Parathyroid adenoma (tissue), 2 donors: ENCODE measurements at regions not wholly inside any gene's neighbourhood (a gene's known extent, or its start where the extent isn't known, plus 50 kb on each side); places are given as distances from the start of the nearest gene placed in this dataset.

Experiments
- H2AFZ ChIP-seq: fragments of 300-600 bp; sonication (generic); one replicate; pipeline ENCODE4 v1.7.0; 2017; ENCODE audit warnings: antibody characterized with exemption, mild to moderate bottlenecking
- H3K27ac ChIP-seq: fragments of 300-600 bp; sonication (generic); one replicate; pipeline ENCODE4 v1.7.0; 2017
- H3K27me3 ChIP-seq: fragments of 300-600 bp; sonication (generic); one replicate; pipeline ENCODE4 v1.7.0; 2017; ENCODE audit warnings: low read length; ENCODE audit not compliant: control insufficient read depth, insufficient read depth
- H3K36me3 ChIP-seq: fragments of 300-600 bp; sonication (generic); one replicate; pipeline ENCODE4 v1.7.0; 2017; ENCODE audit warnings: low read length; ENCODE audit not compliant: control insufficient read depth, insufficient read depth
- H3K4me1 ChIP-seq: fragments of 300-600 bp; sonication (generic); one replicate; pipeline ENCODE4 v1.7.0; 2017; ENCODE audit warnings: control low read depth
- H3K4me2 ChIP-seq: fragments of 300-600 bp; sonication (generic); one replicate; pipeline ENCODE4 v1.7.0; 2017; ENCODE audit warnings: low read length
- H3K4me3 ChIP-seq: fragments of 300-600 bp; sonication (generic); one replicate; pipeline ENCODE4 v1.7.0; 2017; ENCODE audit warnings: low read depth, low read length
- H3K79me2 ChIP-seq: fragments of 300-600 bp; sonication (generic); one replicate; pipeline ENCODE4 v1.7.0; 2017; ENCODE audit warnings: control low read depth
- H3K9ac ChIP-seq: fragments of 300-600 bp; sonication (generic); one replicate; pipeline ENCODE4 v1.7.0; 2017; ENCODE audit warnings: mild to moderate bottlenecking
- H3K9me3 ChIP-seq: fragments of 300-600 bp; sonication (generic); one replicate; pipeline ENCODE4 v1.7.0; 2017; ENCODE audit warnings: low read length; ENCODE audit not compliant: control insufficient read depth
- CTCF ChIP-seq: fragments of 300-600 bp; sonication (generic); IDR thresholded peaks from one replicate; pipeline ENCODE4 v1.7.0; 2017; ENCODE audit warnings: antibody characterized with exemption, mild to moderate bottlenecking
- donor health status: primary hyperparathyroidism.

- H3K9ac ChIP-seq = no peak overlapping the region
- H3K4me2 ChIP-seq = no peak overlapping the region
- no peak overlapping the region for H3K27ac ChIP-seq
- no peak for TF ChIP-seq CTCF
- H3K36me3 ChIP-seq = no peaks in the 10 kb centered on the region
- no peaks in the 10 kb centered on the region for H3K27me3 ChIP-seq
- H3K9me3 ChIP-seq = no peaks in the 10 kb centered on the region
- no peak overlapping the region for H3K4me3 ChIP-seq
- H3K79me2 ChIP-seq = no peaks in the 10 kb centered on the region
- H3K4me1 ChIP-seq = no peaks in the 10 kb centered on the region
- H2AFZ ChIP-seq = no peak overlapping the region
These were observed 66.8 kb downstream of the RIN2 start for GRCh38 chr20:19824861-19825260.

GRCh38 chr20:19826179-19826914 is 68.3 kb downstream of the RIN2 start:
- no peaks in the 10 kb centered on the region for H3K79me2 ChIP-seq
- H3K27me3 ChIP-seq = no peaks in the 10 kb centered on the region
- no peak overlapping the region for H3K9ac ChIP-seq
- H3K27ac ChIP-seq = no peak overlapping the region
- no peaks in the 10 kb centered on the region for H3K36me3 ChIP-seq
- H3K4me3 ChIP-seq = no peak overlapping the region
- no peak overlapping the region for H2AFZ ChIP-seq
- no peaks in the 10 kb centered on the region for H3K9me3 ChIP-seq
- no peak overlapping the region for H3K4me2 ChIP-seq
- TF ChIP-seq CTCF = no peak
- no peaks in the 10 kb centered on the region for H3K4me1 ChIP-seq

- Histone ChIP-seq H3K9ac (no peak overlapping the region), H3K27ac (no peak overlapping the region), H2AFZ (no peak overlapping the region), H3K79me2 (no peaks in the 10 kb centered on the region), H3K4me3 (no peak overlapping the region), H3K27me3 (no peaks in the 10 kb centered on the region), H3K9me3 (no peaks in the 10 kb centered on the region), H3K36me3 (no peaks in the 10 kb centered on the region), H3K4me1 (no peaks in the 10 kb centered on the region), H3K4me2 (no peak overlapping the region)
- TF ChIP-seq CTCF = no peak
These were observed 69.8 kb downstream of the RIN2 start for GRCh38 chr20:19827818-19828217.

GRCh38 chr20:19828232-19828631 is 70.2 kb downstream of the RIN2 start:
- TF ChIP-seq CTCF = no peak
- no peaks in the 10 kb centered on the region for H3K36me3 ChIP-seq
- no peaks in the 10 kb centered on the region for H3K9me3 ChIP-seq
- no peaks in the 10 kb centered on the region for H3K27me3 ChIP-seq
- no peak overlapping the region for H3K4me2 ChIP-seq
- no peaks in the 10 kb centered on the region for H3K79me2 ChIP-seq
- no peak overlapping the region for H3K4me3 ChIP-seq
- H3K4me1 ChIP-seq = no peaks in the 10 kb centered on the region
- H3K27ac ChIP-seq = no peak overlapping the region
- H2AFZ ChIP-seq = no peak overlapping the region
- no peak overlapping the region for H3K9ac ChIP-seq

GRCh38 chr20:19830211-19830785 is 72.2 kb downstream of the RIN2 start:
- no peak overlapping the region for H2AFZ ChIP-seq
- no peaks in the 10 kb centered on the region for H3K36me3 ChIP-seq
- TF ChIP-seq CTCF = no peak
- H3K27ac ChIP-seq = no peak overlapping the region
- no peaks in the 10 kb centered on the region for H3K9me3 ChIP-seq
- H3K4me3 ChIP-seq = no peak overlapping the region
- H3K9ac ChIP-seq = no peak overlapping the region
- no peaks in the 10 kb centered on the region for H3K79me2 ChIP-seq
- H3K4me2 ChIP-seq = no peak overlapping the region
- H3K27me3 ChIP-seq = no peaks in the 10 kb centered on the region
- no peaks in the 10 kb centered on the region for H3K4me1 ChIP-seq
